CD4-positive, alpha-beta T cell treated with Interleukin-1 beta for 1 hour (primary cell): ENCODE measurements at regions not wholly inside any gene's neighbourhood (a gene's known extent, or its start where the extent isn't known, plus 50 kb on each side); places are given as distances from the start of the nearest gene placed in this dataset.
"Not testable (repeated sequence)": the region's sequence is repeated elsewhere in the genome, so short reads cannot be mapped to it uniquely, and the experiment has no call there.

ENCODE experiments used
- DNase-seq, 2 donors: peaks; one replicate each; pipeline ENCODE4 v3.0.0-alpha.2; 2020 to 2022

DNA sequence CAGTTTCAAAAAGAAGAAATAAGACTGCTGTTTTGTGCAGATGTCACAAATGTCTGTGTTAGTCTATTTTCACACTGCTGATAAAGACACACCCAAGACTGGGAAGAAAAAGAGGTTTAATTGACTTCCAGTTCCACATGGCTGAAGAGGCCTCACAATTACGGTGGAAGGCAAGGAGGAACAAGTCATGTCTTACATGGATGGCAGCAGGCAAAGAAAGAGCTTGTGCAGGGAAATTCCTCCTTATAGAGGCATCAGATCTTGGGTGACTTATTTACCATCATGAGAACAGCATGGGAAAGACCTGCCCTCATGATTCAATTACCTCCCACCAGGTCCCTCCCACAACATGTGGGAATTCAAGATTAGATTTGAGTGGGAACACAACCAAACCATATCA lies 527.7 kb upstream of the KCND2 start:
- not testable (repeated sequence) for DNase-seq

DNA sequence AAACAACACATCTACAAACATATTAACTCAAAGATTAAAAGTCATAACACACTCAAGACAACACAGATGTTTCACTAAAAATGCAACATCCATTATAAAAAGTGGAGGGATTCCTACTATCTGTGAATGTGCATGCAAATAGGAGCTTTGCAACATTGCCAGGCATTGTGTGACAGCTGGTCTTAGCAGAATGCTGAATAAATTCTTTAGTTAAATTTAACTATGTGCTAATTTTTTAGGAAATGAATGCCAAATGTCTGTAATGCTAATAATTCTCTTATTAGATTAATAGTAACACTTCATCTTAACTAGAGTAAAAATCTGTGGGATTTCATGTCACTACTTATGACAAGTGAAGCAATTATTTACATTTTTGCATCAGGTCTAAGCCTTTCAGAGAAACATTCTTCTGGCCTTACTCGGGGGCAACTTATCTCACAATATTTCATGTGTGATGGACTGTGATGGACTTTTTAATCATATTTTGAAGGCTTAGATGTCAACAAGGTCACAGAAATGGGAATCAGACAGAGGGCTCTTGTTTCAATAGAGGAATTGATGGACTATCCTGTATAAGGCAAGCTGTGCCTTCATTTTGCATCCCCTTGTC lies 524.6 kb upstream of the KCND2 start:
- DNase-seq: no peak

DNA sequence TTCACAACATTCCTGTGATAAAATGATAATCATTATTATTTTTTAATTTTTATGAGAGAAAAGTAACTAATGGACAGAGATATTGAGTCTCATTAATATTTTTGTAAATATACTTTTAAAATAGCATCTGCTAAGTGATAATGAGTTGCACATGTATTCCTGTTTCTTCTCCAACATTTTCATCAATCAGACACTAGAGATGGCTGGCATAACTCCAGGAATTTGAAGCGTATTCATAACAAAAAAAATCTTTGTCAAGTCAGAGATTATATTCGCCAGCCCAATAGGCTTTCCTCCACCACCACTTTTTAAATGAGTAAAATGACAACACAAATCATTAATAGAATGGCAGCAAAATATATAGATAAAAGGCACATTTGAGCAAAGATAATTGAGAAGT lies 524.0 kb upstream of the KCND2 start:
- no peak for DNase-seq

DNA sequence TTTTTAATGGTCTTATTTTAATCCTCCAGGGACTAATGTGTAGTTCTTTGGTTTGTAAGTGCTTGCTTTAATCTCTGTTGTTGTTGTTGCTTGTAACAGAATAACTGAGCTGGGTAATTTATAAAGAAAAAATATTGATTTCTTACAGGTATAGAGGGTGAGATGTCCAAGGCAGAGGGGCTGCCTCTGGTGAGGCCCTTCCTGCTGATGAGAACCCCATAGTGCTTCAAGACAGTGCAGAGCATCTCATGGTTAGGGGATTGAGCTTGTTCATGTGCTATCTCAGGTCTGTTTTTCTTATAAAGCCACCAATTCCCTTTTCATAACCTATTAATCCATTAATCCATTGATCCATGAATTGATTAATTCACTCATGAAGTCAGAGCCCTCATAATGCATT lies 516.3 kb upstream of the KCND2 start:
- DNase-seq: no peak

DNA sequence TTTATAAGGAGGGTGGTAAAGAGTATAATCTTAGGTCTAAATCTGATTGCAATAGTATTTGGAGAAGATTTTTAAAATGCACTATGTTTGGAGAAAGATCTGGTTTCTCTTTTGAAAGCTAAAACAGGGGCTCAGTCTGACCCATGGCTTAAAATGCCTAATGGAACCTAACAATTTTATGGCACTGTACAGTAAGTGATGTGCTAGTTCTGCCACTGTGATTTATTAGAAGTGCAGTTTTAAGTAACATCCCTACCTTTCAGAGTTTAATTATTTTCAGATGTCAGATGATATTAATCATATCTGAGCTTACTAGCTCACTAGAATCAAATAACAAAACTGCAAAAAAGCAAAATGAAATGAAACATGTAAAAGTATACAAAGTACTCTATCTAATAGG lies 514.7 kb upstream of the KCND2 start:
- no peak for DNase-seq

DNA sequence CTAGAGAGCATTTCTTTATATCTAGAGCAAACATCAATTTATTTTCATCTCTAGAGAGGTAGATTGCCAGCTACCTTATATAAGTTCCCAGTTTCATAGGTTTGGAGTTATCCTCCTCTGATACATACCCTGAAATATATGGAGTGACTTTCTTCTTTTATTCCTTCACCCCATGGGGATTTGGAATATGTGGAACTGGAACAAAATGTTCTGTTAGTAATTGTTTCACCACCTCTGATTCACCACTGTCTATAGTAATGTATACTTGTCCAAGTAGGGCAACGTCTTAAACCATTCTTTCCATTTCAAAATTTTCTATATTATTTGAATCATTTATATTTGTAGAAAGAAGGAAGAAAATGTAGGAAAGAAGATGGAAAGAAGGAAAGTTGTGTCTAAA lies 511.2 kb upstream of the KCND2 start:
- no peak for DNase-seq

DNA sequence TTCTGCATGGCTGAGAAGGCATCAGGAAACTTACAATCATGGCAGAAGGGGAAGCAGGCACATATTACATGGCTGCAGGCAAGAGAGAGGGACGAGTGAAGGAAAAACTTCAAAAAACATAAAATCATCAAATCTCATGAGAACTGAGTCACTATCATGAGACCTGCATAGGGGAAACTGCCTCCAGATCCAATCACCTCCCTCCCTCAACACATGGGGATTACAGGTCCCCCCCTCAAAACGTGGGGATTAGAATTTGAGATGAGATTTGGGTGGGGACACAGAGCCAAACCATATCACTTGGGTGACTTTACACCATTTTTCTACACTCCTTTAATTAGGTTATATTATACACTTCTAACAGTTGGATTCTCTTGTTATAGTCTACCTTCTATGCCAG lies 490.7 kb upstream of the KCND2 start:
- DNase-seq: no peak

DNA sequence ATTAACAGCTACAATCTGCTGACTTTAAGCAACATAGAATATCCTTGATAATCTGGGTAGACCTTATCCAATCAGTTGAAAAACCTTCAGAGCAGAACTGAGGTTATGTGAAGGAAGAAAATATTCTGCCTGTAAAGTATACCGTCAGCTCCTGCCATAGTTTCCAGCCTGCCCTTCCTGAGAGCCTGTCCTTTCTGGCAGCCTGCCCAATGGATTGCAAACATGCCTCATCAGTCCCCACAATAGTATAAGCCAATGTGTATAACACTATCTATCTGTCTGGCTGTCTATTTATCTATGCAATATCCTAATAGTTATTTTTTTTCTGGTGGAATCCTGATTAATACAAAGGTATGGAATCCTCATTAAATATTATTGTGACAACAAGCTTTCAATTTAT lies 489.2 kb upstream of the KCND2 start:
- no peak for DNase-seq

DNA sequence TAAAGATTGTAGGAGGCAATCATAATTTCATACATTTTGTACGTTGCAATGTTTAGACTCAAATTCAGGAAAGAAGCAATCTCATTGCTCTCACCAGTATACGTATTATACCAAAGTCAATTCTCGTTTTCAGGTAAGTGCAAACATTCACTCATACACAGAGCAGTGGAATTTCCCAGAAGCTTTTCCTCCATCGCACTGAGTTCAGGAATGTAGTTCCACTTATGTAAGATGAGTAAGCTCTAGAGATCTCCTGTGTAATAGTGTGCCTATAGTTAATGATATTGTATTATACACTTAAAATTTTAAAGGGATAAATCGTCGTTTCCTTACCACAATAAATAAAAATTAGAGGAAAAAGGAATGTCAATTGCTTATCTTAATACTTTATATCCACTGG lies 470.8 kb upstream of the KCND2 start:
- no peak for DNase-seq

DNA sequence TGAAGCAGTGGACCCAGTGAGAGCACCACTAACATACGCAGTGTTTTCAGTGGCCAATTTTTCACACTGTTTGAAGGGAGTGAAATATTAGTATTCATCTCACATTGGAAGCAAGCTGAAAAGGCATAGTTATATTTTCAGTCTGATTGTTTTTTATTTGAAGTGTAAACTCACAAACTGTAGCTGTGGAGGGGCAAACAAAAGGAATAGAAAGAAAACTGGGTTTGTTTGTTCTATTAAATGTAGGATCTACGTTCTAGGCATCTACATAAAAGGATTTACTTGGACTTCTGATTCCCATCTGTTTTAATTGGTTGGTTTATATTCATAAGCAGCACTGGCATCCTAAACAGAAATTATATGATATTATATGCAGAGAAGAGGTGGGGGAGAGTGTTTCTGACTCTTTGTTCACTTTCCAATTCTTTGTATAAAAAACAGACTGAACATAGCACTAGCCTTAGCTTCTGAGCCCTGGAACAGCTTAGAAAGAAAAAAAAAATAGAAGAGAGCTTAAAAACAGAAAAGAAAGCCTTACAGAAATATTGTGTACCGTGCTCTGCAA lies 447.8 kb upstream of the KCND2 start:
- no peak for DNase-seq

DNA sequence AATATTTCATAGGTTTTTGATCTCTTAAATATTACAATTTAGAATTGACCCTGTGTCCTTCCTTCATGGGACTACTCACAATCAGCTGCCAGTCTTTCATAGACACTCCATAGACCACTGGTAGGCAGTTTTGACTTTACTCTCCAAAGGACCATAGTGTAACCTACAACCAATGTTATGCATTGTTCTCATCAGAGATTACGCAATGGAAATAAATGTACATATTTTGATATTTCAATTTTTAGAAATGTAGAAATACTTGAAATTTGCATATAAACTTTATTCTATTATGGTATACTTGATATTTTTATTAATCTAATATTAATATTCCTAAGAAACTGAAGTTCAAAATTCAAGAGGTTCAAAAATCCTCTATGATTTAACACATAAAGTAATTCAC lies 446.4 kb upstream of the KCND2 start:
- DNase-seq: no peak

DNA sequence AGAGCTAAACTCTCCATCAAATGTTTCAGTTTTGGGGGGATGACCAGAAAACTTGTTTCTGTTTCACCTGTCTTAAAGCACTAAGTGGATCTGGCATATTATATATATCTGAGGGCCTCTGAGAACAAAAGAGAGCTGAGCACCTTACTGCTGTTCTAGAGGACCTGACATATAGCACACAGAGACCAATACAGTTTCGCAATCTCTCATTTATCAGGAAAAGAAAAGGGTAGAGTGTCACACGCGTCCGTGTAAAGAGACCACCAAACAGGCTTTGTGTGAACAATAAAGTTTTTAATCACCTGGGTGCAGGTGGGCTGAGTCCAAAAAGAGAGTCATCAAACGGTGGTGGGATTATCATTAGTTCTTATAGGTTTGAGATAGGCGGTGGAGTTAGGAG lies 434.5 kb upstream of the KCND2 start:
- DNase-seq: no peak

DNA sequence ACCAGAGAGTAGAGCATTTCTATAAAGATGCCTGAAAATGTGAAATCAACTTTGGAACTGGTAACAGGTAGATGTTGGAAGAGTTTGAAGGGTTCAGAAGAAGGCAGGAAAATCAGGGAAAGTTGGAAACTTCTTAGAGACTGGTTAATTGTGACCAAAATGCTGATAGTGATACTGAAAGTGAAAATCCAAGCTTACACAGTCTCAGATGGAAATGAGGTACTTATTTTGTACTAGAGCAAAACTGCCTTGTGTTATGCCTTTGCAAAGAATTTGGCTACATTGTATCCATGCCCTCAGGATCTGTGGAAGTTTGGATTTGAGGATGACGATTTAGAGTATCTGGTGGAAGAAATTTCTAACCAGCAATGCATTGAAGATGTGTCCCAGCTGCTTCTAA lies 430.6 kb upstream of the KCND2 start:
- DNase-seq: no peak

DNA sequence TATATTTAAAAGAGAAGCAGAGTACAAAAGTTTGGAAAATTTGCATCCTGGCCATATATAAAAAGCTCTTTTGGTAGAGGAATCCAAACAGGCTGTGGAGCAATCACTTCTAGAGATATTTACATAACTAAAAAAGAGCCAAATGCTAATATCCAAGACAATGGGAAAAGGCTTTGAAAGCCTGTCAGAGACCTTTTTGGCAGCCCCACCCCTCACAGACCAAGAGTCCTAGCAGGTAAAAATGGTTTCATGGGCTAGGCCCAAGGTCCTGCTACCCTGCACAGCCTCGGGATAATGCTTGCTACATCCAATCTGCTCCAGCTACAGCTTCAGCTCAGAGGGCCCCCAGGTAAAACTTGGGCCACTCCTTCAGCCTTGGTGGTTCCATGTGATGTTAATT lies 430.2 kb upstream of the KCND2 start:
- DNase-seq: no peak

DNA sequence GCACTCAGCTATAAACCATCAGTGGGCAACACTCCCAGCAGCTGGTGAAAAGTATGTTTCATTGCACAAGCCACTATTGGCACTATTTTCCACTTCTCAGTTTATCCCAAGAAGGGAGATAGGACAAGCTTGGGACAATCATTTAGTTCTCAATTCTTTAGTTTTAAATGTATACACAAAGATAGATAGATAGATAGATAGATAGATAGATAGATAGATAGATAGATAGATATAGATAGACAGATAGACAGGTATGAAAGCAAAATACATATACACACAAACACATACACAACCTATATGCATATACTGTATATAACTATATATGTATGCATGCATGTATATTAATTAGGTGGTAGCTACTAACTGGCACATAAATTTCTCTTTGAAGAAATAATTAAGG lies 411.6 kb upstream of the KCND2 start:
- DNase-seq: no peak

DNA sequence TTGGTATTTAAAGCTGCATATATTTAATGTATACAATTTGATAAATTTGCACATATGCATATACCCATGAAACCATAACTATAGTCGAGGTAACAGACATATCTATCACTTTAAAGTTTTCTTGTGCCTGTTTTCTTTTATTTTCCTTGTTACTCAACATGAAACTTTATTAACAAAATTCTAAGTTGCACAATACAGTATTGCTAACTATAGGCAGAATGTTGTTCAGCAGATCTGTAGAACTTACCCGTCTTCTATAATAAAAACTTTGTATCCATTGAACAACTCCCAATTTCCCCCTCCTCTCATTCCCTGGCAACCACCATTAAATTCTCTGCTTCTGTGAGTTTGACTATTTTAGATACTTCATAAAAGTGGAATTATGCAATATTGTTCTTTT lies 404.6 kb upstream of the KCND2 start:
- no peak for DNase-seq

DNA sequence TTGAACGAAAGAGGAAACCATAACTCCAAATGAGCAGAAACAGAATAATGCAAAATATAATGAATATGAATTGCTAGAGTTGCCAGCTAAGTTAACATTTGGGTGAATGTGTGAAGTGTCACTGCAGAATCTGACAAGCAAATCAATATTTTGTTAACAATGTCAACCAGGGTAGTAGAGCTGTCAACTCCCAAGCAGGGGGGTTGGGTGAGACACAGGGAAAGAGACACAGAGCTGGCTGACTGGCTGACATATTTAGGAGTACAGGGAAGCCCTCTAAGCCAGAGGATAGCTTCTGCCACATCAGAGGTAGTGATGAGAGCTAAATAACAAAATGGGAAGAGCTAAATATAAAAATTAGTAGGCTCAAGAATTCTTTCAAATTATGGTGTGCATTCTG lies 393.1 kb upstream of the KCND2 start:
- DNase-seq: no peak

DNA sequence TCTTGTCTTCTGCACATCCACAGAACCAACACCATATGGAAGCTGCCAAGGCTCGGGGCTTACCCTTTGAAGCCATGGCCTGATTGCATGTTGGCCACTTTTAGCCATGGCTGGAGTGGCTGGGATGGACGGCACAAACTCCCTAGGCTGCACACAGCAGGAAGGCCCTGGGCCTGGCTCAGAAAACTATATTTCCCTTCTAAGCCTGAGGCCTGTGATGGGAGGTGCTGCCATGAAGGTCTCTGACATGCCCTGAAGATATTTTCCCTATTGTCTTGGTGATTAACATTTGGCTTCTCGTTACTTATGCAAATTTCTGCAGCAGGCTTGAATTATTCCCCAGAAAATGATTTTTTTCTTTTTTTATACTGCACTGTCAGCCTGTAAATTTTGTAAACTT lies 387.0 kb upstream of the KCND2 start:
- DNase-seq: no peak

DNA sequence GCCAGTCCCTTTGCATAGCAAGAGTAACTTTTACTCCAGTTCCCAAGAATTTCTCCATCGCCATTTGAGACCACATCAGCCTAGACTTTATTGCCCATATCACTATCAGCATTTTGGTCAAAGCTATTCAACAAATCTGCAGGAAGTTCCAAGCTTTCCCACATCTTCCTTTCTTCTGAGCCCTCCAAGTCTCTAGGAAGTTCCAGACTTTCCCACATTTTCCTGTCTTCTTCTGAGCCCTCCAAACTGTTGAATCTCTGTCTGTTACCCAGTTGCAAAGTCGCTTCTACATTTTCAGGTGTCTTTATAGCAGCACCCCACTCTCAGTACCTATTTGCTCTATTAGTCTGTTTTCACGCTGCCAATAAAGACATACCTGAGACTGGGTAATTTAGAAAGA lies 386.4 kb upstream of the KCND2 start:
- DNase-seq: not testable (repeated sequence)

DNA sequence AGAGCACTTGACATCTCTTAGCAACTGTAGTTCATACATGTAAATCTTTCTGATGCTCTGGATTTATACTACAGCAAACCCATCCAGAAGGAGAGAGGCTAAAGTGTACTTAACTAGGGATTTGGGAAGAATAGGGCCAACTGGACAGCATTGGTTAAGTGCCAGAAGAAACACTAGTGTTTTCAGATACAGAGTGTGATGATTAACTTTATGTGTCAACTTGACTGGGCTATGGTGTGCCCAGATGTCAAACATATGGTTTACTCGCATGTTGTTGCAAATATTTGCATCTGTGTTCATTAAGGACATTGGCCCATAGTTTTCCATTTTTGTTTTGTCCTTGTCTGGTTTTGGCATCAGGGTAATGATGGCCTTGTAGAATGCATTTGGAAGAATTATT lies 384.7 kb upstream of the KCND2 start:
- DNase-seq: no peak

DNA sequence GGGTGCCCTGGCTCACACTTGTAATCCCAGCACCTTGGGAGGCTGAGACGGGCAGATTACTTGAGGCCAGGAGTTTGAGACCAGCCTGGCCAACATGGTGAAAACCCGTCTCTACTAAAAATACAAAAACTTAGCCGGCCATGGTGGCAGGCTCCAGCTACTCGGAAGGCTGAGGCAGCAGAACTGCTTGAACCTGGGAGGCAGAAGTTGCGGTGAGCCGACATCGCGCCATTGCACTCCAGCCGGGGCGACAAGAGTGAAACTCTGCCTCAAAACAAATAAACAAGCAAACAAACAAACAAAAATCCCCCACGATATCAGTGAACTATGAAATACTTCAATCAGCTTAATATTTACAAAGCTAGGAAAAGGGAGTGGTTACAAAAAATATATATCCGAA lies 382.3 kb upstream of the KCND2 start:
- no peak for DNase-seq

DNA sequence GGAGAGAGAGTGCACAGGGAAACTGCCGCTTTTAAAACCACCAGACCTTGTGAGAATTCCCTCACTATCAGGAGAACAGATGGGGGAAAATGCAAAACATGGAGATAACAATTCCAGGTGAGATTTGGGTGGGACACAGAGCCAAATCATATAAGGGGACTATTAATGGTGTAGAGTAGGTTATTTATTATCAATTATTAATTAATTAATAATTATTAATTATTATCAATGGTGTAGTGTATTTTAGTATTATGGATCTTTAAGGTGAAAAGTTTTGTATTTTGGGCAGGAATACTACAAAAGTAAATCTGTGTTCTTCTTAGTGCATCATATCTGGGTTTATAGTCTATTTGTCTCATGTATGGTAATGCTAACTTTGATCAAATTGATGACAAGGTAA lies 377.7 kb upstream of the KCND2 start:
- no peak for DNase-seq

DNA sequence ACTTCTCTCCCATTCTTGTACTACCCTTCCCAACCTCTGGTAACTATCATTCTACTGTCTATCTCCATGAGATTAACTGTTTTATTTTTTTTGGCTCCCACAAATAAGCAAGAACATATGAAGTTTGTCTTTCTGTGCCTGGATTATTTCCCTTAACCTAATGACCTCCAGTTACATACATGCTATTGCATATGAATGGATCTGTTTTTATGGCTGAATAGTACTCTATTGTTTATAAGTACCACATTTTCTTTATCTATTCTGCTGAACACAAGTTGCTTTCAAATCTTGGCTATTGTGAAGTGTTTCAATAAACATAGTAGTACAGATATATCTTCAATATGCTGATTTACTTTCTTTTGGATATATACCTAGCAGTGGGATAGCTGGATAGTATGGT lies 376.6 kb upstream of the KCND2 start:
- DNase-seq: no peak

DNA sequence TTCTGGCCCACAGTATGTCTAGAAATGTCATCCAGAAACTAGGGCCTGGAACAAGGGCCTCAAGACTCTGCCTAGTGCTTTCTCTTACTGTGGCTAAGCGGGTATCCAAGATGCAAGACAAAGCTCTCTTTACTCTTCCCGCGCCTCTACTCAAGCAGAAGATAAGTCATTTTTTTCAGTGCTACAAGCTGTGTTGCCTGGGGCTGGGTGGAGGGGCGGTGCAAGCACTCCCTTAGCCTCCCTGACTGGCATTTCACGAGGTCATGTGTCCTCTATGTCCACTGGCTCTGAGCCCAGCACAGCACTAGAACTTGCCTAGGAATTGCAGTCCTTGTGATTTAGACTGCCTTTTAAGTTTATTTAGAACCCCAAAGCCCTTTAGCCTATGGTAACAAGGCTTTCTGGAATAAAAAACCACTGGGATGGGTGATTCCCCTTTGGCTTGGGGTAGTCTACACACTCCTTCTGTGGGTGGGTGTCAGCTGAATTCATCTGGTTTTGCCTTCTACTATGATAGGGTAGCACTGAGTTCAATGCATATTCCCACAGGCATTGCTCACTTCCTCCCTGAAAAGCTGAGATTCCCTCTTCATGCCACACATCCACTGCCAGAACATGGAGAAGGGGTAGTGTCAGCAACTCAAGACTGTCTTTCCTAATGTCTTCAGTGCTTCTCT lies 371.8 kb upstream of the KCND2 start:
- DNase-seq: no peak

DNA sequence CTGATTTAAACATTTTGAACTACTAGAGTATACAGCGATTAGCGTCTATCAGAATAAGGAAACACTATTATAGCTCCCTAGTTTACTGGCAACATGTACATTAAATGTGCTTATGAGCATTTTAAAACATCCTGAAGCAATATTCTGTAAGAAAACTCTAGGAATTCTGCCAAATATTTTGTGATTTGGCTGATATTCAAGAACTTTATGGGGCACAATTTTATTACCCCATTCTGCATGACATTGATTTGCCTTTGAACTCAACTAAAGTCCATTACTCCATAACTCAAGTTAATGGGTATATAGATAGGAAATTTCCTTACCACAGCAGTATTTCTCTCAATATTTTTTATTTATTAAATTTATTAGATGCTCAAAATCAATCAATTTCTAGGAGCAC lies 369.9 kb upstream of the KCND2 start:
- DNase-seq: no peak
